NCI-H2196 treated with DMSO at 0.1 percent for 48 hours (cell line): ENCODE measurements at regions not wholly inside any gene's neighbourhood (a gene's known extent, or its start where the extent isn't known, plus 50 kb on each side); places are given as distances from the start of the nearest gene placed in this dataset.

Experiments used
- DNase-seq: peaks from one replicate; lab custom pipeline; 2025; ENCODE audit not compliant: unreplicated experiment; lab: John Stamatoyannopoulos, UW

- no peak for DNase-seq
Measured at GRCh38 chr4:19915276-19915675, 336.4 kb upstream of the SLIT2 start.

DNA sequence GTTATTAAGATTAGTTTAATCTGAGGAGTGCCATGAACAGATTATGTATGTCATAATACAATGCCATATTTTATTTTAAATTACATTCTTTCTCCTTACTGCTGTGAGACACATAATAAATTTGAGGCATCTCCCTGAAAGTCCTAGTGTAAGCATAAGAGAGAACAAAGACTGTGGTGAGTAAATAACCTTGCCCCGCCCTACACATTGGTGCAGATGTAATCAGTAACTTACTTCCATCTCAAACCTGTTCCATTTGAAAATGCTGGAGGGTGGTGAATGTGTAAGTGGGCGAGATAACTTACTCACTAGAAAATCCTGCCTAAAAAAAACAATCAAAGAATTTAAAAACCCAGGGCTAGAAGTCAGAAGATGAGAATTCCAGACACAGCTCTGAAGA lies 338.1 kb upstream of the SLIT2 start:
- no peak for DNase-seq

DNA sequence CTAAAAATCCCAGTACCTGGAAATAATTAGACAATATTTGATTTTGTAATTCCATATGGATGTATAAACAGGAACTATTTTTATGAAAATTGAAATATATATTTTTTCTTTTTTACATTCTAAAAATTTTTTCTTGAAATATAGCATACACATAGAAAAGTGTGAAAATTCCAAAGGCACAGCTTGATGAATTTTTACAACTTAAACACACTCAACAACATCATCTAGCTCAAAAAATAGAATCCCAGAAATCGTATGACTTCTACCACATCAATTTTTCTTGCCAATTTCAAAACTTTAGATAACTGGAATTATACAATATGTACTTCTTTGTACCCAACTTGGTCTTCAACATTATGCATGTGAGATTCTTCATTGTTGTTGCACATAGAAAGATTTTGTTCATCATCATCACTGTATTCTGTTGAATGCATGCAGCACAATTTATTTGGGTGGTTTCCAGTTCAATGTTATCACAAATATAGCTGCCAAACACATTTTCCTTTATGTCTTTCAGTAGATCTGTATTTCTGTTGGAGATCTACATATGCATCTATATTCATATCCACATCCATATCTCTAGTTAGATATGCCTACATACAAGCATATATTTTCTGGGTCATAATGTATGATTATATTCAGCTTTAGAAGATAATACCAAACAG lies 340.7 kb upstream of the SLIT2 start:
- DNase-seq, result no peak

DNA sequence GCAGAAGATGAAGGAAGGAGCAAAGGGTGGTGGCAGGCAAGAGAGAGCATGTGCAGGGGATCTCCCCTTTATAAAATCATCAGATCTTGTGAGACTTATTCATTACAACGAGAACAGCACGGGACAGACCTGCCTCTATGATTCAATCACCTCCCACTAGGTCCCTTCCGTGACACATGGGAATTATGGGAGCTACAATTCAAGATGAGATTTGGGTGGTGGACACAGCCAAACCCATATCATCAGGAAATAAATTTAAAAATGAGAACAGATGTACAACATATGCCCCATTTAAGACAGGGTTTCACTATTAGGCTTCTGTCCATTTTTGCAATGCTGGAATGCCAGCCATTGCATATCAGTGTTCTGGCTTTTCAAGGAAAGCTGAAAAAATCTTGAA lies 346.7 kb upstream of the SLIT2 start:
- no peak for DNase-seq

- DNase-seq, result no peak
Measured at GRCh38 chr4:19888587-19888986, 363.1 kb upstream of the SLIT2 start.

DNA sequence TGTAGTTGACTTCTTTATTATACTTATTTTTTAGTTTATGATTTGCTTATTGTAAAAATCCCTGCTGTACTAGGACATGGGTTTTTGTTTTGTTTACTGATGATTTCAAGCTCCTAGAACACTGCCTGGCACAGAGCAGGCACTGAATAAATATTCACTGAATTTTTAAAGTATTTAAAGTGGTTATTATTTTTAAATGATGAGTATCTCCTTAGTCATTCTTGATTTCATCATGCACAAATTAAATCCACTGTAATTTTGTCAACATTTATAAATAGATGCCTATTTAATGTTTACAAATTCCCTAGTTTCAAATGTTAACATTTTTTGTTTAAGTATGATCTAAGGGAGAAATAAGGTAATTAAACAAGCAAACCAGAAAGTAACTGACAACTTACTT lies 367.9 kb upstream of the SLIT2 start:
- no peak for DNase-seq

- no peak for DNase-seq
Measured at GRCh38 chr4:19880206-19880605, 371.5 kb upstream of the SLIT2 start.

- DNase-seq, result no peak
Measured at GRCh38 chr4:19879330-19879729, 372.4 kb upstream of the SLIT2 start.

DNA sequence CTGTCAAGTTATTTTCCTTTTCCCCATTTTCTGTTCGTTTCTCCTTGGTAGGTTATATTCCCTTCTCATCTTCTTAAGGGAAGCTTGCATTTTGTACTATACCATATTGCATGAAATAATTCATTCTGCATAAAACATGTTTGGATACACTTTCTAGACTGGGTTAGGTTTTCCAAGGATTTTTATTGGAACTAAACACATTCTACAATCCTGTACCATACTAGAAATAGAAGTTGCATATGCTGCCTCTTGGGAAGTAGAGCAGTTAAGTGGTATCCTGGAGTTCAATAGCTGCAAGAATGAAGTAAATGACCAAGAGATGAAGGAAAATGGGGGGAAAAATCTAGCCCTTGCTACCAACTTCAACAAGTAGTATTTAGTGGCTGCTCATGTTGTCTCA lies 393.7 kb upstream of the SLIT2 start:
- DNase-seq, result no peak

GRCh38 chr4:19857380-19857779 lies 394.3 kb upstream of the SLIT2 start:
- no peak for DNase-seq

DNA sequence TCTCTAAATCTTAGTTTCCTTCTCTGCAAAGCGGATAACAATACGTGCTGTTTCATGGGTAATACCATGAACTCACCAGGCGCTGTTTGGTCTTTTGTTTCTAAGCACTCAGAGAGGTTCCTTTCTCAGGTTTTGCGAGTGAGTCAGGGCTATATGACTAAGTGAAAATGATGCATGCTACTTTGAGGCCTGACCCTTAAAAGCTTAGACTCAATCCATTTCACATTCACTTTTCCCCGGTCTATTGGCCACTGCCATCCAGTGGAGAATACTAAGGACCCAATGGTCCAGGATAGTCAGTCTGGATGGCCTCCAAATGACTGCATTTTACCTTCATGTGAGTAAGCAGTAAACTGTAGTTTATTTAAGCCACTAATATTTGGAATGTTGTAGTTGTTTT lies 400.8 kb upstream of the SLIT2 start:
- DNase-seq, result no peak

- DNase-seq, result no peak
Measured at GRCh38 chr4:19844446-19844845, 407.3 kb upstream of the SLIT2 start.

DNA sequence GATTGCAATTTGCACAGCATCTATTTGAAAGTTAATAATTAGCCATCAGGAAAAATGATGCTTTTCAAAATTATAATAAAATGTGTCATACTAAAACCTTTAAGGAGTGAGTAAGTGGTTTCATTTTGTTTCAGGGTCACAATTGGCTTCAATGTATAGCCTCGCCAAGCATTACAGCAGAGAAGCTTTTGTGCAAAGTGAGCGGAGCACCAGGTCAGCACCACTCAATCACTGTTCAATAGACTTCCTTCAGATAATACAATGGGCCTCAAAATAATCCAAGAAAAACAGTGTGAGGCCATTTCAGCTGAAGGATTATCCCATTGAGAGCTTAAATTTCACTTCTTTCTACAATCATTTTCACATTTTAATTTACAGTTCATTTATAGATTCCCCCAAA lies 409.2 kb upstream of the SLIT2 start:
- no peak for DNase-seq

DNA sequence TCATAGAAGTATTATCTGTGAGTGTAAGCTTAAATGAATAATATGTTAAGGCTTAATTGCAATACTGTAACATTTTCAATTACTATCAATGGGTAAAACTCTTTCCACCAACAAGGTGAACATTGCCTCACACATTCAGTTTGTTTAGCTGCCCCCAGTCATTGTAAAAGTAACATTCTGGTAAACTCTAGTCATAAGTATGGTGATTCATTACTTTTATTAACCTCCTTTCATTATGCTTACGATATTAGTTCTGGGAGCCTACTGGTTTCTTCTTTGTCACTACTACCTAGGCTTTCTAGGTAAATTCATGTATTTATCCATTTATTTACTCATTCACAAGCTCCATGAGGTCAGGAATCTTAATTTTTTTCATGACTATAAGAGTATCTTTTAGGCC lies 412.8 kb upstream of the SLIT2 start:
- DNase-seq, result no peak

GRCh38 chr4:19835429-19835828 lies 416.3 kb upstream of the SLIT2 start:
- DNase-seq, result no peak

DNA sequence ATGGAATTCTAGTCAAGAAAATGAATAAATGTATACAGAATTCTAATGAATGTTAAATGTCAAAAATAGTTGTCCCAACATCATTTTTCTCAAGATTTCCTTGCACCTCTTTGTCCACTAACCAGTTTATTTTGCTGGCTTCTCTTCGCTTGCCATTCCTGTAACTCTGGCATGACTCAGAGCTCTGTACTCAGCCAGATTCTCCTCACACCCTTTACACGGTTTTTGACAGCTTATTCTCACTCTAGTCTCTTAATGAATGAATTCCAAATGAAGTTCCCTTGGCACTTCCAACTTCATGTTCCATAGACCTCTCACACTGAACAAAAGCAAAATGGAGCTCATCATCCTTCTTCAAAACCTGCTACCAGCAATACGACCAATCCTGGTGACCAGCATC lies 419.3 kb upstream of the SLIT2 start:
- no peak for DNase-seq

DNA sequence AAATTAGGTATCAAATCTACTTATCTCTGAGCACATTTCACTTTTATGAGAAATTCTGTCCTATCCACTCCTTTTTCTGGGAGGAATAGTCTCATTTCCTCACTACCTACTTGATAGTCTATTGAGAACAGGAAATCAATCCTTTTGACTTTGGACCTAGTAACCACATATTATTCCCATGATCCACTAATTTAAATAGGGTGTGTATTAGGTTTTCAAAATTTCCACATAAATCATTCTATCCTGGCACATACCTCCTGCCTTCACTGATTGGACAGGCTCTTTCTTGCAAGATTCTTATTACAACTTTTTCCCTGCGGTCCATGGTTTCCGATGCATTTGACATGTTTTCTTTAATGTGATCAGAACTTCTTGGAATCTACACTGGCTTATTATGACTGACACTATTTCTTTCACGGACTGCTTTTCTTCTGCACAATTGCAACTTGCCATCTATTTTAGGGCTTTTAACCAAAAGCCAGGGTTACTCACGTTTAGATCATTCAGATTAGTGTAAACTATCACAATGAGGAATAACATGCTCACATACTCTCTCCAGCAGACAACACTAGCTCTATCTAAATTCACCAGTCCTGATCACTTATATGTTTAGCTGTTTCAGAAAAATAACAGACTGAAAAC lies 419.9 kb upstream of the SLIT2 start:
- DNase-seq, result no peak

DNA sequence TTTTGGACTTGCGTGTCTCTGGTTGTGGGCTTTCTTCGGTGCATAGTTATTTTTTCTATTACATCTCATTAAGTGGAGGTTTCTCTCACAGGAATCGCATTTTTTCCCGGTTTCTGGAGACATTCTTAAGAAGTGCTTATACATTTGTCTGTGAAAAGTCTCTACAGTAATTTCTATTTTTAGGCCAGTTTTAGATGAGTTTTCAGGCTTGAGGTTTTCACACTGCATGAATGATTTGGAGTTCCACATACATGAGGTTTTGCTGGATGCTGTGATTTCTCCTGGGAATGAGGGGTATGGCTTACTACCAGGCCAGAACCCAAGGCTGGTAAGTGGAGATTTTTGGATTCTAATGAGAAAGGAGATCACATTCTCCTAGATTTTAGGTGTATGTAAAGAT lies 422.6 kb upstream of the SLIT2 start:
- no peak for DNase-seq

- no peak for DNase-seq
Measured at GRCh38 chr4:19823781-19824180, 427.9 kb upstream of the SLIT2 start.

- no peak for DNase-seq
Measured at GRCh38 chr4:19819737-19820136, 432.0 kb upstream of the SLIT2 start.

DNA sequence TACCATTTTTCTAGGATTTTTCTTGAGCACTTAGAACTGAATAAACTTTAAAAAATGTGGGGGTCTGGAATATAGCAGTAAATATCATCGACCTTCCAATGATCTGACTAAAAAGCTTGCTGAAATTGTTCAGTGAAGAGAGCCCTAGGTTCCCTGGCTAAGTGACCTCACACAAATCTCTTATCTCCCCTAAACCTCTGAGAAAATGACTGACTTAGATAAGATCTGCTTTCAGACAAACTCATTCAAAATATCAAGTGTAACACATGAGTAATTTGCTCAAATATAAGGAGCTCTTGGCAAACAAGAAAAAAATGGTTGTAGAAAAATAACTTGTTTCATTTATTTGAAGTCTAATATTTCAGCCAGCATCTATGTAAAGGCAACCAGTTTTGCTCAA lies 441.7 kb upstream of the SLIT2 start:
- DNase-seq, result no peak

- no peak for DNase-seq
Measured at GRCh38 chr4:19807505-19807904, 444.2 kb upstream of the SLIT2 start.

DNA sequence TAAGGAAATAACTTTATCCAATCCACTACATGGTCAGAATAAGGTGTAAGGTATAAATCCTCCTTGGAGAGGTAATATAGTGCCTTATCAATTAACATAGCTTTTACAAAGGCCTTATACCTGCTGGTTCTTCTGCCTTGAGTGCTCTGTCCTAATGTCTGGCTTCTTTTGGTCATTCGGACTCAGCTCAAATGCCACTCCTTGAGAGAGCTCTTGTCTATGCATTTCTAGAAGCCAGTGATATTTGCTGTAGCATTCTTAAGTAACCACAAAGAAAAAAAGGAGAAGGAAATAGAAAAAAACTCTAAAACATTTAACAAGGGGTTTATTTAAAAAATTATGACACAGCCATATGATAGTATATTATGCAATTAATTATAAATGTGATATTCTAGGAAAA lies 444.8 kb upstream of the SLIT2 start:
- DNase-seq, result no peak
